COLO829 (cell line): ENCODE measurements at regions not wholly inside any gene's neighbourhood (a gene's known extent, or its start where the extent isn't known, plus 50 kb on each side); places are given as distances from the start of the nearest gene placed in this dataset.

Source experiments
- DNase-seq: peaks from one replicate; pipeline ENCODE4 v3.0.0; 2012; ENCODE audit warnings: low spot score

- DNase-seq: no peak
Observed at GRCh38 chr10:105982735-105983134, 1181.8 kb downstream of the SORCS1 start.

GRCh38 chr10:105981679-105982078 is 1182.8 kb downstream of the SORCS1 start:
- DNase-seq: no peak

GRCh38 chr10:105974803-105975456 is 1189.6 kb downstream of the SORCS1 start:
- peak; percentile 15 for DNase-seq

GRCh38 chr10:105973902-105974301 is 1190.6 kb downstream of the SORCS1 start:
- DNase-seq: no peak

GRCh38 chr10:105973360-105973759 is 1191.1 kb downstream of the SORCS1 start:
- no peak for DNase-seq

- no peak for DNase-seq
Observed at GRCh38 chr10:105971460-105971859, 1193.0 kb downstream of the SORCS1 start.

GRCh38 chr10:105969884-105970377 is 1194.6 kb downstream of the SORCS1 start:
- no peak for DNase-seq

- DNase-seq: no peak
Observed at GRCh38 chr10:105968666-105969065, 1195.8 kb downstream of the SORCS1 start.

GRCh38 chr10:105967256-105967655 is 1197.2 kb downstream of the SORCS1 start:
- DNase-seq: no peak

GRCh38 chr10:105965141-105965540 is 1199.4 kb downstream of the SORCS1 start:
- no peak for DNase-seq

GRCh38 chr10:105964009-105964408 is 1200.5 kb downstream of the SORCS1 start:
- DNase-seq: no peak

GRCh38 chr10:105963334-105963884 is 1201.1 kb downstream of the SORCS1 start:
- DNase-seq: no peak

GRCh38 chr10:105956550-105956949 is 1208.0 kb downstream of the SORCS1 start:
- no peak for DNase-seq

- no peak for DNase-seq
Observed at GRCh38 chr10:105953861-105954260, 1210.6 kb downstream of the SORCS1 start.

- DNase-seq: no peak
Observed at GRCh38 chr10:105953056-105953455, 1211.5 kb downstream of the SORCS1 start.

GRCh38 chr10:105952153-105952552 is 1212.4 kb downstream of the SORCS1 start:
- no peak for DNase-seq

GRCh38 chr10:105950410-105950809 is 1214.1 kb downstream of the SORCS1 start:
- DNase-seq: peak; percentile 31

- no peak for DNase-seq
Observed at GRCh38 chr10:105949721-105950120, 1214.8 kb downstream of the SORCS1 start.

- DNase-seq: no peak
Observed at GRCh38 chr10:105925045-105925785, 1239.3 kb downstream of the SORCS1 start.

GRCh38 chr10:105921348-105921747 is 1243.2 kb downstream of the SORCS1 start:
- DNase-seq: no peak

- no peak for DNase-seq
Observed at GRCh38 chr10:105914432-105914831, 1250.1 kb downstream of the SORCS1 start.

- no peak for DNase-seq
Observed at GRCh38 chr10:105908701-105909100, 1255.8 kb downstream of the SORCS1 start.

- DNase-seq: no peak
Observed at GRCh38 chr10:105885495-105885894, 1244.4 kb downstream of the SORCS3 start.
